ENCODE measurements at regions not wholly inside any gene's neighbourhood (a gene's known extent, or its start where the extent isn't known, plus 50 kb on each side); places are given as distances from the start of the nearest gene placed in this dataset.
"Not testable (repeated sequence)": the region's sequence is repeated elsewhere in the genome, so short reads cannot be mapped to it uniquely, and the experiment has no call there.

GRCh38 chr1:235049716-235050378 is 78.8 kb downstream of the TOMM20 start:
- H3K9me3 ChIP-seq (ENCODE audit: control insufficient read depth in 1 of 2, low read length in 2 of 2); H3K4me3 ChIP-seq (ENCODE audit: low read depth in 1 of 2, low read length in 2 of 2); H3K4me1 ChIP-seq (ENCODE audit: control insufficient read depth in 1 of 2, insufficient read depth in 2 of 2, low read length in 2 of 2); H3K36me3 ChIP-seq (ENCODE audit: control insufficient read depth in 1 of 2, insufficient read depth in 2 of 2, low read length in 2 of 2); H3K27ac ChIP-seq (ENCODE audit: low read depth, low read length); H3K27me3 ChIP-seq (ENCODE audit: control insufficient read depth in 1 of 2, insufficient read depth in 2 of 2, low read length in 2 of 2); H3K9ac ChIP-seq (ENCODE audit: low read depth in 1 of 2, low read length in 2 of 2): not testable (repeated sequence)

- Histone ChIP-seq H3K36me3 (ENCODE audit: control insufficient read depth in 1 of 2, insufficient read depth in 2 of 2, low read length in 2 of 2) (no peaks in the 10 kb centered on the region), H3K27me3 (ENCODE audit: control insufficient read depth in 1 of 2, insufficient read depth in 2 of 2, low read length in 2 of 2) (no peaks in the 10 kb centered on the region), H3K4me3 (ENCODE audit: low read depth in 1 of 2, low read length in 2 of 2) (no peak overlapping the region), H3K4me1 (ENCODE audit: control insufficient read depth in 1 of 2, insufficient read depth in 2 of 2, low read length in 2 of 2) (peaks cover 5 to 8% of the 10 kb centered on the region in 2 donors), H3K27ac (ENCODE audit: low read depth, low read length) (no peak overlapping the region), H3K9ac (ENCODE audit: low read depth in 1 of 2, low read length in 2 of 2) (no peak overlapping the region), H3K9me3 (ENCODE audit: control insufficient read depth in 1 of 2, low read length in 2 of 2) (no peaks in the 10 kb centered on the region)
These were observed 79.4 kb downstream of the TOMM20 start for GRCh38 chr1:235049217-235049616.

GRCh38 chr1:235047331-235047871 is 81.2 kb downstream of the TOMM20 start:
- no peaks in the 10 kb centered on the region for H3K36me3 ChIP-seq (ENCODE audit: control insufficient read depth in 1 of 2, insufficient read depth in 2 of 2, low read length in 2 of 2)
- H3K4me1 ChIP-seq (ENCODE audit: control insufficient read depth in 1 of 2, insufficient read depth in 2 of 2, low read length in 2 of 2), result peaks cover 5 to 8% of the 10 kb centered on the region in 2 donors
- H3K27ac ChIP-seq (ENCODE audit: low read depth, low read length), result peak overlapping the region; percentile 65
- no peak overlapping the region for H3K9ac ChIP-seq (ENCODE audit: low read depth in 1 of 2, low read length in 2 of 2)
- no peaks in the 10 kb centered on the region for H3K27me3 ChIP-seq (ENCODE audit: control insufficient read depth in 1 of 2, insufficient read depth in 2 of 2, low read length in 2 of 2)
- no peak overlapping the region for H3K4me3 ChIP-seq (ENCODE audit: low read depth in 1 of 2, low read length in 2 of 2)
- no peaks in the 10 kb centered on the region for H3K9me3 ChIP-seq (ENCODE audit: control insufficient read depth in 1 of 2, low read length in 2 of 2)

- Histone ChIP-seq H3K9me3 (ENCODE audit: control insufficient read depth in 1 of 2, low read length in 2 of 2) (no peaks in the 10 kb centered on the region), H3K27ac (ENCODE audit: low read depth, low read length) (no peak overlapping the region), H3K9ac (ENCODE audit: low read depth in 1 of 2, low read length in 2 of 2) (no peak overlapping the region), H3K4me1 (ENCODE audit: control insufficient read depth in 1 of 2, insufficient read depth in 2 of 2, low read length in 2 of 2) (peaks cover 4 to 8% of the 10 kb centered on the region in 2 donors), H3K36me3 (ENCODE audit: control insufficient read depth in 1 of 2, insufficient read depth in 2 of 2, low read length in 2 of 2) (no peaks in the 10 kb centered on the region), H3K27me3 (ENCODE audit: control insufficient read depth in 1 of 2, insufficient read depth in 2 of 2, low read length in 2 of 2) (no peaks in the 10 kb centered on the region), H3K4me3 (ENCODE audit: low read depth in 1 of 2, low read length in 2 of 2) (no peak overlapping the region)
These were observed 82.6 kb downstream of the TOMM20 start for GRCh38 chr1:235045921-235046601.

GRCh38 chr1:235045034-235045690 is 83.5 kb downstream of the TOMM20 start:
- Histone ChIP-seq H3K9me3 (ENCODE audit: control insufficient read depth in 1 of 2, low read length in 2 of 2) (no peaks in the 10 kb centered on the region), H3K27ac (ENCODE audit: low read depth, low read length) (no peak overlapping the region), H3K27me3 (ENCODE audit: control insufficient read depth in 1 of 2, insufficient read depth in 2 of 2, low read length in 2 of 2) (no peaks in the 10 kb centered on the region), H3K36me3 (ENCODE audit: control insufficient read depth in 1 of 2, insufficient read depth in 2 of 2, low read length in 2 of 2) (no peaks in the 10 kb centered on the region), H3K4me1 (ENCODE audit: control insufficient read depth in 1 of 2, insufficient read depth in 2 of 2, low read length in 2 of 2) (peaks cover 0 to 8% of the 10 kb centered on the region in 2 donors), H3K9ac (ENCODE audit: low read depth in 1 of 2, low read length in 2 of 2) (no peak overlapping the region), H3K4me3 (ENCODE audit: low read depth in 1 of 2, low read length in 2 of 2) (no peak overlapping the region)

GRCh38 chr1:235043234-235043633 is 85.4 kb downstream of the TOMM20 start:
- no peak overlapping the region for H3K9ac ChIP-seq (ENCODE audit: low read depth in 1 of 2, low read length in 2 of 2)
- no peaks in the 10 kb centered on the region for H3K27me3 ChIP-seq (ENCODE audit: control insufficient read depth in 1 of 2, insufficient read depth in 2 of 2, low read length in 2 of 2)
- no peaks in the 10 kb centered on the region for H3K36me3 ChIP-seq (ENCODE audit: control insufficient read depth in 1 of 2, insufficient read depth in 2 of 2, low read length in 2 of 2)
- H3K9me3 ChIP-seq (ENCODE audit: control insufficient read depth in 1 of 2, low read length in 2 of 2), result no peaks in the 10 kb centered on the region
- H3K4me1 ChIP-seq (ENCODE audit: control insufficient read depth in 1 of 2, insufficient read depth in 2 of 2, low read length in 2 of 2), result peaks cover 0 to 8% of the 10 kb centered on the region in 2 donors
- H3K27ac ChIP-seq (ENCODE audit: low read depth, low read length), result no peak overlapping the region
- no peak overlapping the region for H3K4me3 ChIP-seq (ENCODE audit: low read depth in 1 of 2, low read length in 2 of 2)

GRCh38 chr1:235038701-235039100 is 89.9 kb downstream of the TOMM20 start:
- Histone ChIP-seq H3K27me3 (ENCODE audit: control insufficient read depth in 1 of 2, insufficient read depth in 2 of 2, low read length in 2 of 2) (no peaks in the 10 kb centered on the region), H3K4me3 (ENCODE audit: low read depth in 1 of 2, low read length in 2 of 2) (no peak overlapping the region), H3K4me1 (ENCODE audit: control insufficient read depth in 1 of 2, insufficient read depth in 2 of 2, low read length in 2 of 2) (no peaks in the 10 kb centered on the region), H3K9me3 (ENCODE audit: control insufficient read depth in 1 of 2, low read length in 2 of 2) (no peaks in the 10 kb centered on the region), H3K36me3 (ENCODE audit: control insufficient read depth in 1 of 2, insufficient read depth in 2 of 2, low read length in 2 of 2) (no peaks in the 10 kb centered on the region), H3K27ac (ENCODE audit: low read depth, low read length) (no peak overlapping the region), H3K9ac (ENCODE audit: low read depth in 1 of 2, low read length in 2 of 2) (no peak overlapping the region)

- no peaks in the 10 kb centered on the region for H3K9me3 ChIP-seq (ENCODE audit: control insufficient read depth in 1 of 2, low read length in 2 of 2)
- H3K9ac ChIP-seq (ENCODE audit: low read depth in 1 of 2, low read length in 2 of 2), result no peak overlapping the region
- no peaks in the 10 kb centered on the region for H3K27me3 ChIP-seq (ENCODE audit: control insufficient read depth in 1 of 2, insufficient read depth in 2 of 2, low read length in 2 of 2)
- no peak overlapping the region for H3K27ac ChIP-seq (ENCODE audit: low read depth, low read length)
- H3K36me3 ChIP-seq (ENCODE audit: control insufficient read depth in 1 of 2, insufficient read depth in 2 of 2, low read length in 2 of 2), result no peaks in the 10 kb centered on the region
- H3K4me3 ChIP-seq (ENCODE audit: low read depth in 1 of 2, low read length in 2 of 2), result no peak overlapping the region
- H3K4me1 ChIP-seq (ENCODE audit: control insufficient read depth in 1 of 2, insufficient read depth in 2 of 2, low read length in 2 of 2), result no peaks in the 10 kb centered on the region
These were observed 92.7 kb downstream of the TOMM20 start for GRCh38 chr1:235035928-235036327.

GRCh38 chr1:235030919-235031596 is 97.6 kb downstream of the TOMM20 start:
- H3K9ac ChIP-seq (ENCODE audit: low read depth in 1 of 2, low read length in 2 of 2), result no peak overlapping the region
- H3K27me3 ChIP-seq (ENCODE audit: control insufficient read depth in 1 of 2, insufficient read depth in 2 of 2, low read length in 2 of 2), result no peaks in the 10 kb centered on the region
- no peak overlapping the region for H3K27ac ChIP-seq (ENCODE audit: low read depth, low read length)
- no peaks in the 10 kb centered on the region for H3K9me3 ChIP-seq (ENCODE audit: control insufficient read depth in 1 of 2, low read length in 2 of 2)
- no peaks in the 10 kb centered on the region for H3K4me1 ChIP-seq (ENCODE audit: control insufficient read depth in 1 of 2, insufficient read depth in 2 of 2, low read length in 2 of 2)
- H3K4me3 ChIP-seq (ENCODE audit: low read depth in 1 of 2, low read length in 2 of 2), result no peak overlapping the region
- H3K36me3 ChIP-seq (ENCODE audit: control insufficient read depth in 1 of 2, insufficient read depth in 2 of 2, low read length in 2 of 2), result no peaks in the 10 kb centered on the region

- no peaks in the 10 kb centered on the region for H3K36me3 ChIP-seq (ENCODE audit: control insufficient read depth in 1 of 2, insufficient read depth in 2 of 2, low read length in 2 of 2)
- H3K27ac ChIP-seq (ENCODE audit: low read depth, low read length), result no peak overlapping the region
- no peaks in the 10 kb centered on the region for H3K27me3 ChIP-seq (ENCODE audit: control insufficient read depth in 1 of 2, insufficient read depth in 2 of 2, low read length in 2 of 2)
- no peaks in the 10 kb centered on the region for H3K4me1 ChIP-seq (ENCODE audit: control insufficient read depth in 1 of 2, insufficient read depth in 2 of 2, low read length in 2 of 2)
- H3K4me3 ChIP-seq (ENCODE audit: low read depth in 1 of 2, low read length in 2 of 2), result no peak overlapping the region
- H3K9me3 ChIP-seq (ENCODE audit: control insufficient read depth in 1 of 2, low read length in 2 of 2), result no peaks in the 10 kb centered on the region
- no peak overlapping the region for H3K9ac ChIP-seq (ENCODE audit: low read depth in 1 of 2, low read length in 2 of 2)
These were observed 100.8 kb downstream of the TOMM20 start for GRCh38 chr1:235027862-235028250.

All from duodenal mucosa (tissue), 2 donors.